GM23338 (cell line): ENCODE measurements at regions not wholly inside any gene's neighbourhood (a gene's known extent, or its start where the extent isn't known, plus 50 kb on each side); places are given as distances from the start of the nearest gene placed in this dataset.
"Not testable (repeated sequence)": the region's sequence is repeated elsewhere in the genome, so short reads cannot be mapped to it uniquely, and the experiment has no call there.

Experiments used
- CTCF ChIP-seq, 2 experiments: fragments of 200-600 bp in 1 of 2; sonication (generic) in 1 of 2; conservative IDR thresholded peaks; 2 replicates each; pipeline versions ENCODE4 v1.5.1 to v1.6.1; 2016 to 2017; ENCODE audit warnings: antibody characterized with exemption in 2 of 2, low read depth in 2 of 2, mild to moderate bottlenecking in 2 of 2, moderate library complexity in 1 of 2
- ETS1 ChIP-seq: IDR thresholded peaks from 2 replicates; pipeline ENCODE4 v1.6.1; 2016; ENCODE audit warnings: antibody characterized with exemption

GRCh38 chr14:89660625-89661233, 243.7 kb upstream of the FOXN3 start:
- TF ChIP-seq CTCF (conservative IDR thresholded peaks at IDR 0.05; ENCODE audit: low read depth in 2 of 2); ETS1: not testable (repeated sequence)
